ENCODE measurements at regions not wholly inside any gene's neighbourhood (a gene's known extent, or its start where the extent isn't known, plus 50 kb on each side); places are given as distances from the start of the nearest gene placed in this dataset.

DNA sequence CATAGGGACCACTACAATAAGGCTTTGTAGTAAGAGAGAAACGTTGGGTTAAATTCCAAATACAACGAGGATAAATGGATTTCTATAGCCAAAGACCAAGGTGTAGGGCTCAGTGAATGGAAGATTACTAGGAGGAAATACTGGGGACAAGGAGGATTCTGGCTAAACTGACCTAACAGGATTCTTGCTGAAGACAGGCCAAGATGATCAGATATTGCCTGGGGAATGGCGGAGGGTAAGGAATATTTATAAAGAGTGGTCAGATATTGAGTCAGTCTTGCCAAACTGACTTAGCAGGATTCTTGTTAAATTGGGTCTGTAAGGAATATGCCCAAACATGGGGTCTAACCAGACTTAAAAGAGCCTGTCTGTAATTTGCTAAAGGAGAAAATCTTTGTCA lies 463.8 kb downstream of the EDEM1 start:
- DNase-seq (ENCODE audit: low spot score in 2 of 2, unreplicated experiment in 2 of 2) = no peak
- Mint-ChIP-seq H3K9me3 (peaks cover 31% of the 10 kb centered on the region), H3K27ac (no peak overlapping the region), H3K27me3 (ENCODE audit: low read depth) (no peaks in the 10 kb centered on the region), H3K36me3 (no peaks in the 10 kb centered on the region), H3K4me1 (no peaks in the 10 kb centered on the region), H3K4me3 (no peak overlapping the region)
- TF ChIP-seq, protein P1, sequence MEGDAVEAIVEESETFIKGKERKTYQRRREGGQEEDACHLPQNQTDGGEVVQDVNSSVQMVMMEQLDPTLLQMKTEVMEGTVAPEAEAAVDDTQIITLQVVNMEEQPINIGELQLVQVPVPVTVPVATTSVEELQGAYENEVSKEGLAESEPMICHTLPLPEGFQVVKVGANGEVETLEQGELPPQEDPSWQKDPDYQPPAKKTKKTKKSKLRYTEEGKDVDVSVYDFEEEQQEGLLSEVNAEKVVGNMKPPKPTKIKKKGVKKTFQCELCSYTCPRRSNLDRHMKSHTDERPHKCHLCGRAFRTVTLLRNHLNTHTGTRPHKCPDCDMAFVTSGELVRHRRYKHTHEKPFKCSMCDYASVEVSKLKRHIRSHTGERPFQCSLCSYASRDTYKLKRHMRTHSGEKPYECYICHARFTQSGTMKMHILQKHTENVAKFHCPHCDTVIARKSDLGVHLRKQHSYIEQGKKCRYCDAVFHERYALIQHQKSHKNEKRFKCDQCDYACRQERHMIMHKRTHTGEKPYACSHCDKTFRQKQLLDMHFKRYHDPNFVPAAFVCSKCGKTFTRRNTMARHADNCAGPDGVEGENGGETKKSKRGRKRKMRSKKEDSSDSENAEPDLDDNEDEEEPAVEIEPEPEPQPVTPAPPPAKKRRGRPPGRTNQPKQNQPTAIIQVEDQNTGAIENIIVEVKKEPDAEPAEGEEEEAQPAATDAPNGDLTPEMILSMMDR (IDR thresholded peaks at IDR 0.05; ENCODE audit: unreplicated experiment) = no peak

DNA sequence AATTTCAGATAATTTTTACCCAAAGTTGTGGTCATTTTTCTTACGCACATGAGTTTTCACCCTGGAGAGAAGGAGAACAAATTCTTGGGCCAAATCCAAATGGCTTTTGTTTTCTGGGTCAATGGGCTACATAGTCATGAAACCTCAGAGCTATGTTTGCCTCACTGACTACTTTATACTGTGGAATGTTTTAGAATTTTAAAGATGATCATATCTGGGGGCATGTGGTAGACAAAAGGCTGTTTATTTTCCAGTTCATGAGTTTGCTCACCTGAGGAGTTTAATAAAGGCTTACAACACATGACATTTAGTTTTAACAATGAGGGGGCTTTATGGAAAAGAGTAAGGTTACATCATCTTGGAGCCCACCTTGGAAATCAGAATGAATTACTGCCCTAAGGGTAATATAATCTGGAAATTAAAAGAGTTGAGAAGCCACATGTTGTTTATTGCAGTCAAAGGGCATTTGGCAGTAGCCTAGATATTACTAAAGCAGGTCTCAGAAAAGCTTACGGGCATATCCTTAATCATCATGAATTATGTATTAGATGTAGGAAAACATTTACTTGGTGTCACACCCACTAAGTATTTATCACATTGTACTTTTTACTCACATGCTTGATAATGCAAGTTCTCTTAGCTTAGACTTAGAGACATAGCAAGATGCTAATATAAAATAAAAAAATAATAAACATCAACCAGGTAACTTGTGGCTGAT lies 466.1 kb downstream of the EDEM1 start:
- Mint-ChIP-seq H3K36me3 (no peaks in the 10 kb centered on the region), H3K27ac (no peak overlapping the region), H3K27me3 (ENCODE audit: low read depth) (no peaks in the 10 kb centered on the region), H3K4me1 (no peaks in the 10 kb centered on the region), H3K4me3 (no peak overlapping the region), H3K9me3 (peaks cover 51% of the 10 kb centered on the region)
- TF ChIP-seq, protein P1 (IDR thresholded peaks at IDR 0.05; ENCODE audit: unreplicated experiment) = no peak
- no peak for DNase-seq (ENCODE audit: low spot score in 2 of 2, unreplicated experiment in 2 of 2)

DNA sequence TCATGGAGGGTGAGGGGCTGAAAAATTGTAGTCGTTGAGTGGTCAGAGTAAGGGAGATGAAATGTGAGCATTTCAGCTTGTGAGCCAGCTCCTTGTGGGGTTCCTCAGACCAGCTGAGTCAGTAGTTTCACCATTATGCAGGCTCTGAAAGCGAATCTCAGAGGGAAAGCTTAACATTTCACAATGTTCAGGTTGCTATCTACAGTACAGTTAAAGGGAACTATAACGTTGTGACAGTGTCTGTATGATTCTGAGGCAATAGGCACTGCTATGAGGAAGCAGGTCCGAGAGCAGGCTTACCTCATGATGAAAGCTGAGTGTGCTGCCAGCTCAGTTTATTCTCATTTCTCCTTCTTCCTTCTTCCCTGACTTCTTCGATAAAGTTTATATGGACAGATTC lies 469.6 kb downstream of the EDEM1 start:
- H3K27ac Mint-ChIP-seq = no peak overlapping the region
- peaks cover 2% of the 10 kb centered on the region for H3K4me1 Mint-ChIP-seq
- no peak overlapping the region for H3K4me3 Mint-ChIP-seq
- no peaks in the 10 kb centered on the region for H3K36me3 Mint-ChIP-seq
- no peak for DNase-seq (ENCODE audit: low spot score in 2 of 2, unreplicated experiment in 2 of 2)
- no peaks in the 10 kb centered on the region for H3K27me3 Mint-ChIP-seq (ENCODE audit: low read depth)
- TF ChIP-seq, protein P1 (IDR thresholded peaks at IDR 0.05; ENCODE audit: unreplicated experiment) = no peak
- peaks cover 55% of the 10 kb centered on the region for H3K9me3 Mint-ChIP-seq

DNA sequence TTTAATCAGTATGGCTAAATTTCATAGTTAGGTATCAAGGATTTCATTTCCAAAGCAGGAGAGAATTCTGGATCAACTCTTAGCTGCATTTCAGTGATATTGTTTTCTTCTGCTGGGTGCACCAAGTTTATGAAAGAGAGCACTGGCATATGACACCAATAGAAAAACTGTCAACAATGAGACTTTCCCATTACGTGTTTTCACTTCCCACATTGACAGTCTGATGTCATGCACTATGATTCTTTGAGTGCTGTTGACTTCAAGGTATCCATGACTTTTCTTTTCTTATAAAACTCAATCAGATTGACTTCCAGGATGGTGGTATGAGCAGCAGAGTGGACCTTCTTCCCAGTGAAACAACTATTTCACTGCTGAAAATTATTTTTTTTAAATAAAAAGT lies 476.1 kb downstream of the EDEM1 start:
- peaks cover 54% of the 10 kb centered on the region for H3K9me3 Mint-ChIP-seq
- H3K4me1 Mint-ChIP-seq = peaks cover 2% of the 10 kb centered on the region
- no peaks in the 10 kb centered on the region for H3K27me3 Mint-ChIP-seq (ENCODE audit: low read depth)
- no peak overlapping the region for H3K4me3 Mint-ChIP-seq
- peaks cover 2% of the 10 kb centered on the region for H3K36me3 Mint-ChIP-seq
- no peak overlapping the region for H3K27ac Mint-ChIP-seq
- TF ChIP-seq, protein P1 (IDR thresholded peaks at IDR 0.05; ENCODE audit: unreplicated experiment) = no peak
- no peak for DNase-seq (ENCODE audit: low spot score in 2 of 2, unreplicated experiment in 2 of 2)

DNA sequence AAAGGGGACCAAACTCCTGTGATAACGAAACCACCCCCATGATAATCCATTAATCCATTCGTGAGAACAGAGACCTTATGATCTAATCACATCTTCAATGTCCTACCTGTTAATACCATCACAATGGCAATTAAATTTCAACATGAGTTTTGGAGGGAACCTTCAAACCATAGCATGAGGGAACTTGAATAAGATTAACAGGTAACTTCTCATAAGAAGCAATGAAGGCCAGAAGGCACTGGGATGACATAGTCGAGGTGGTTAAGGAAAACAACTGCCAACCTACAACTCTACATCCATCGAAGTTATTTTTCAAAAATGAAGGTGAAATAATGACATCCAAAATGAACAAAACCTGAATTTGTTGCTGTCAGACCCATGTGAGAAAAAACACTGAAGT lies 478.9 kb downstream of the EDEM1 start:
- Mint-ChIP-seq H3K9me3 (peaks cover 42% of the 10 kb centered on the region), H3K27ac (no peak overlapping the region), H3K36me3 (peaks cover 2% of the 10 kb centered on the region), H3K4me3 (no peak overlapping the region), H3K27me3 (ENCODE audit: low read depth) (no peaks in the 10 kb centered on the region), H3K4me1 (no peaks in the 10 kb centered on the region)
- TF ChIP-seq, protein P1 (IDR thresholded peaks at IDR 0.05; ENCODE audit: unreplicated experiment) = no peak
- DNase-seq (ENCODE audit: low spot score in 2 of 2, unreplicated experiment in 2 of 2) = no peak

Data from mesothelial cell of epicardium (in vitro differentiated cells).